HUES64 (cell line): ENCODE measurements at regions not wholly inside any gene's neighbourhood (a gene's known extent, or its start where the extent isn't known, plus 50 kb on each side); places are given as distances from the start of the nearest gene placed in this dataset.
A peak's percentile ranks its signal among the peaks of the same experiment; 100 is the strongest.
"Not testable (repeated sequence)": the region's sequence is repeated elsewhere in the genome, so short reads cannot be mapped to it uniquely, and the experiment has no call there.

Experiments used
- H3K27ac ChIP-seq: 2 replicates; pipeline ENCODE4 v1.7.0; 2013; ENCODE audit warnings: low read depth, low read length, inconsistent platforms
- H3K27me3 ChIP-seq: 2 replicates; pipeline ENCODE4 v1.6.1; 2013; ENCODE audit warnings: mild to moderate bottlenecking, low read length; ENCODE audit not compliant: insufficient read depth
- H3K36me3 ChIP-seq: 2 replicates; pipeline ENCODE4 v1.6.1; 2013; ENCODE audit warnings: mild to moderate bottlenecking, low read length; ENCODE audit not compliant: insufficient read depth
- H3K4me1 ChIP-seq: 2 replicates; pipeline ENCODE4 v1.6.1; 2013; ENCODE audit warnings: mild to moderate bottlenecking, low read length, moderate library complexity; ENCODE audit not compliant: insufficient read depth
- H3K4me3 ChIP-seq: 2 replicates; pipeline ENCODE4 v1.5.1; 2013; ENCODE audit warnings: mild to moderate bottlenecking, low read length, moderate library complexity
- H3K9ac ChIP-seq: 2 replicates; pipeline ENCODE4 v1.6.1; 2013; ENCODE audit warnings: mild to moderate bottlenecking, low read depth, low read length
- H3K9me3 ChIP-seq: 2 replicates; pipeline ENCODE4 v1.6.1; 2013; ENCODE audit warnings: low read depth, low read length; ENCODE audit not compliant: insufficient read depth
- WGBS: fragments of 150-250, 120-280 bp; methylation state at CpG from one replicate; pipeline ENCODE4 v1.1.7; 2013; ENCODE audit warnings: missing lambda C conversion rate; 5-methylcytosine and 5-hydroxymethylcytosine counted together

GRCh38 chr10:91745090-91745831, 53.0 kb upstream of the TNKS2 start:
- Histone ChIP-seq H3K4me1 (0 out of 2 replicates have a peak, but pooled peaks cover 3% of the 10 kb centered on the region), H3K27me3 (peaks cover 4% of the 10 kb centered on the region), H3K4me3 (peak overlapping the region; percentile 32), H3K36me3 (no peaks in the 10 kb centered on the region), H3K27ac (no peak overlapping the region), H3K9me3 (peaks cover 16% of the 10 kb centered on the region; the same call in 1 of the 2 replicates), H3K9ac (no peak overlapping the region)
- WGBS: 20% methylated on average over 15 of the region's 15 CpGs

GRCh38 chr10:91743465-91743864, 54.8 kb upstream of the TNKS2 start:
- Histone ChIP-seq H3K4me1 (0 out of 2 replicates have a peak, but pooled peaks cover 3% of the 10 kb centered on the region), H3K9ac (no peak overlapping the region), H3K4me3 (no peak overlapping the region), H3K27ac (no peak overlapping the region), H3K27me3 (peaks cover 14% of the 10 kb centered on the region), H3K9me3 (peaks cover 7% of the 10 kb centered on the region; the same call in 1 of the 2 replicates), H3K36me3 (no peaks in the 10 kb centered on the region)
- no CpG with 5 or more reads among the region's 1 CpG for WGBS

- H3K4me3 ChIP-seq: no peak overlapping the region
- WGBS: 53% methylated on average over 1 of the region's 1 CpG
- H3K9me3 ChIP-seq: no peaks in the 10 kb centered on the region
- no peaks in the 10 kb centered on the region for H3K36me3 ChIP-seq
- no peak overlapping the region for H3K9ac ChIP-seq
- 0 out of 2 replicates have a peak, but pooled peaks cover 3% of the 10 kb centered on the region for H3K4me1 ChIP-seq
- no peak overlapping the region for H3K27ac ChIP-seq
- peaks cover 16% of the 10 kb centered on the region for H3K27me3 ChIP-seq
These were observed 56.0 kb upstream of the TNKS2 start for GRCh38 chr10:91742229-91742628.

- H3K4me1 ChIP-seq: peaks cover 7% of the 10 kb centered on the region; the same call in 1 of the 2 replicates
- no peak overlapping the region for H3K4me3 ChIP-seq
- no peaks in the 10 kb centered on the region for H3K36me3 ChIP-seq
- 80% methylated on average over 1 of the region's 1 CpG for WGBS
- peaks cover 18% of the 10 kb centered on the region for H3K27me3 ChIP-seq
- H3K27ac ChIP-seq: no peak overlapping the region
- H3K9ac ChIP-seq: no peak overlapping the region
- no peaks in the 10 kb centered on the region for H3K9me3 ChIP-seq
These were observed 56.9 kb upstream of the TNKS2 start for GRCh38 chr10:91741356-91741755.

- Histone ChIP-seq H3K9me3 (no peaks in the 10 kb centered on the region), H3K4me1 (peaks cover 7% of the 10 kb centered on the region; the same call in 1 of the 2 replicates), H3K4me3 (no peak overlapping the region), H3K36me3 (no peaks in the 10 kb centered on the region), H3K27me3 (peaks cover 18% of the 10 kb centered on the region), H3K9ac (no peak overlapping the region), H3K27ac (no peak overlapping the region)
- WGBS: 96% methylated on average over 6 of the region's 6 CpGs
These were observed 57.8 kb upstream of the TNKS2 start for GRCh38 chr10:91740353-91740924.

- H3K36me3 ChIP-seq, H3K9ac ChIP-seq, H3K4me1 ChIP-seq, H3K27me3 ChIP-seq, H3K27ac ChIP-seq, H3K9me3 ChIP-seq, H3K4me3 ChIP-seq: not testable (repeated sequence)
- WGBS: 88% methylated on average over 2 of the region's 3 CpGs
These were observed 66.0 kb upstream of the TNKS2 start for GRCh38 chr10:91732265-91732664.

- not testable (repeated sequence) for H3K36me3 ChIP-seq, H3K9ac ChIP-seq, H3K4me1 ChIP-seq, H3K9me3 ChIP-seq, H3K4me3 ChIP-seq, H3K27me3 ChIP-seq, H3K27ac ChIP-seq
These were observed 68.9 kb upstream of the TNKS2 start for GRCh38 chr10:91729339-91729738.

GRCh38 chr10:91726355-91726754, 71.9 kb upstream of the TNKS2 start:
- Histone ChIP-seq H3K36me3 (no peaks in the 10 kb centered on the region), H3K4me3 (no peak overlapping the region), H3K27me3 (0 out of 2 replicates have a peak, but pooled peaks cover 5% of the 10 kb centered on the region), H3K4me1 (no peaks in the 10 kb centered on the region), H3K9ac (no peak overlapping the region), H3K9me3 (0 out of 2 replicates have a peak, but pooled peaks cover 3% of the 10 kb centered on the region), H3K27ac (no peak overlapping the region)
- 92% methylated on average over 2 of the region's 2 CpGs for WGBS

- Histone ChIP-seq H3K36me3 (no peaks in the 10 kb centered on the region), H3K4me1 (no peaks in the 10 kb centered on the region), H3K27me3 (0 out of 2 replicates have a peak, but pooled peaks cover 5% of the 10 kb centered on the region), H3K9ac (no peak overlapping the region), H3K27ac (no peak overlapping the region), H3K4me3 (no peak overlapping the region), H3K9me3 (0 out of 2 replicates have a peak, but pooled peaks cover 3% of the 10 kb centered on the region)
- 86% methylated on average over 3 of the region's 3 CpGs for WGBS
These were observed 73.3 kb upstream of the TNKS2 start for GRCh38 chr10:91724933-91725332.

GRCh38 chr10:91713461-91714072, 80.7 kb upstream of the PPP1R3C start:
- no peaks in the 10 kb centered on the region for H3K4me1 ChIP-seq
- H3K9ac ChIP-seq: no peak overlapping the region
- no peaks in the 10 kb centered on the region for H3K27me3 ChIP-seq
- H3K9me3 ChIP-seq: no peaks in the 10 kb centered on the region
- 100% methylated on average over 1 of the region's 1 CpG for WGBS
- H3K27ac ChIP-seq: no peak overlapping the region
- no peaks in the 10 kb centered on the region for H3K36me3 ChIP-seq
- no peak overlapping the region for H3K4me3 ChIP-seq

GRCh38 chr10:91711885-91712680, 79.2 kb upstream of the PPP1R3C start:
- WGBS: 71% methylated on average over 4 of the region's 4 CpGs
- no peaks in the 10 kb centered on the region for H3K4me1 ChIP-seq
- no peak overlapping the region for H3K27ac ChIP-seq
- H3K9me3 ChIP-seq: no peaks in the 10 kb centered on the region
- no peaks in the 10 kb centered on the region for H3K27me3 ChIP-seq
- H3K36me3 ChIP-seq: no peaks in the 10 kb centered on the region
- no peak overlapping the region for H3K4me3 ChIP-seq
- no peak overlapping the region for H3K9ac ChIP-seq
